HCT116 (cell line): ENCODE measurements at regions not wholly inside any gene's neighbourhood (a gene's known extent, or its start where the extent isn't known, plus 50 kb on each side); places are given as distances from the start of the nearest gene placed in this dataset.

Source experiments
- ATAC-seq: fragments of 200-7000 bp; cut with Tn5 transposase; 2 replicates; pipeline ENCODE4 v1.9.1; 2020; ENCODE audit warnings: mild to moderate bottlenecking, moderate library complexity
- BruUV-seq: library from RNA; stranded (reverse); fragments of 400-500 nt; replicated peaks from 2 replicates; lab custom pipeline; 2021; lab: Mats Ljungman, UMichigan
- CTCF ChIA-PET: fragments of 300-600 bp; sonication (Branson Sonifier 250); formaldehyde crosslinking; loops from one replicate; lab custom pipeline; 2021; ENCODE audit warnings: antibody characterized with exemption; lab: Charles Lee
- POLR2A ChIA-PET: fragments of 300-600, 350-600 bp; sonication (Branson Sonifier 250); formaldehyde crosslinking; loops from one replicate; lab custom pipeline; 2021; ENCODE audit warnings: antibody characterized with exemption; lab: Charles Lee
- RAD21 ChIA-PET, 2 experiments: fragments of 300-600 bp; sonication (Branson Sonifier 250); formaldehyde crosslinking; loops; one replicate each; lab custom pipeline; 2023; ENCODE audit warnings: low total read pairs in 2 of 2; ENCODE audit not compliant: uncharacterized antibody in 2 of 2, unreplicated experiment in 2 of 2, low non-redundant PET in 1 of 2; lab: Charles Lee
- DNase-seq: peaks from one replicate; pipeline ENCODE4 v3.0.0-alpha.2; 2010; ENCODE audit warnings: low read depth, low spot score
- H2AFZ ChIP-seq: fragments of 200-600 bp; shearing (Covaris generic), sonication (generic); 2 replicates; pipeline ENCODE4 v1.6.1; 2017; ENCODE audit warnings: low read depth, mixed run types, mixed read lengths, antibody characterized with exemption, low read length; ENCODE audit not compliant: poor library complexity, severe bottlenecking
- H3K27ac ChIP-seq: 2 replicates; pipeline ENCODE4 v1.5.1; 2012; ENCODE audit warnings: low read depth, low read length
- H3K27me3 ChIP-seq: fragments of 200-600 bp; sonication (generic); 2 replicates; pipeline ENCODE4 v1.6.1; 2016; ENCODE audit warnings: mixed run types, low read length, mixed read lengths; ENCODE audit not compliant: insufficient read depth
- H3K36me3 ChIP-seq, 2 experiments: fragments of 200-500 bp in 1 of 2; fragments of 200-600 bp in 1 of 2; sonication (Bioruptor generic) in 1 of 2; sonication (generic) in 1 of 2; 2 replicates each; pipeline versions ENCODE4 v1.5.1 to v1.6.1; 2014 to 2016; ENCODE audit warnings: low read length in 2 of 2, inconsistent platforms in 1 of 2, mixed read lengths in 1 of 2, mixed run types in 1 of 2; ENCODE audit not compliant: insufficient read depth in 2 of 2, control insufficient read depth in 1 of 2
- H3K4me1 ChIP-seq, 2 experiments: fragments of 200-600 bp in 1 of 2; sonication (generic) in 1 of 2; 2 replicates each; pipeline versions ENCODE4 v1.5.1 to v1.6.1; 2012 to 2017; ENCODE audit warnings: low read length in 2 of 2, inconsistent platforms in 1 of 2, mild to moderate bottlenecking in 1 of 2, mixed read lengths in 1 of 2, mixed run types in 1 of 2, moderate library complexity in 1 of 2; ENCODE audit not compliant: insufficient read depth in 2 of 2, control insufficient read depth in 1 of 2
- H3K4me2 ChIP-seq: fragments of 200-600 bp; sonication (generic); 2 replicates; pipeline ENCODE4 v1.6.1; 2017; ENCODE audit warnings: mixed run types, low read length, mixed read lengths
- H3K4me3 ChIP-seq, 2 experiments: fragments of 200-600 bp in 1 of 2; sonication (generic) in 1 of 2; replicated peaks in 1 of 2; 2 replicates each; pipeline ENCODE4 v1.5.1; 2011 to 2016; ENCODE audit warnings: low read length in 2 of 2, control low read depth in 1 of 2, low read depth in 1 of 2, mild to moderate bottlenecking in 1 of 2, mixed read lengths in 1 of 2, mixed run types in 1 of 2
- H3K79me2 ChIP-seq: fragments of 200-600 bp; sonication (generic); 2 replicates; pipeline ENCODE4 v1.6.1; 2017; ENCODE audit warnings: mild to moderate bottlenecking, mixed run types, low read length, moderate library complexity, mixed read lengths; ENCODE audit not compliant: insufficient read depth
- H3K9ac ChIP-seq: fragments of 200-600 bp; sonication (generic); 2 replicates; pipeline ENCODE4 v1.6.1; 2016; ENCODE audit warnings: low read length, mixed read lengths
- H3K9me2 ChIP-seq: fragments of 200-600 bp; sonication (generic), shearing (Covaris generic); 2 replicates; pipeline ENCODE4 v1.6.1; 2017; ENCODE audit warnings: mixed run types, mild to moderate bottlenecking, moderate library complexity; ENCODE audit not compliant: insufficient read depth
- H3K9me3 ChIP-seq, 2 experiments: fragments of 200-500 bp in 1 of 2; fragments of 200-600 bp in 1 of 2; sonication (Bioruptor generic) in 1 of 2; sonication (generic) in 1 of 2; 2 replicates each; pipeline ENCODE4 v1.6.1; 2014 to 2017; ENCODE audit warnings: low read length in 2 of 2, mixed read lengths in 2 of 2, inconsistent platforms in 1 of 2, low read depth in 1 of 2, mild to moderate bottlenecking in 1 of 2, mixed run types in 1 of 2, moderate library complexity in 1 of 2; ENCODE audit not compliant: control insufficient read depth in 1 of 2, insufficient read depth in 1 of 2
- H4K20me1 ChIP-seq: fragments of 200-600 bp; sonication (generic), shearing (Covaris generic); 2 replicates; pipeline ENCODE4 v1.6.1; 2017; ENCODE audit warnings: mixed run types, mild to moderate bottlenecking, moderate library complexity; ENCODE audit not compliant: insufficient read depth
- ATF3 ChIP-seq: IDR thresholded peaks from 2 replicates; pipeline ENCODE4 v1.6.1; 2012
- CBX3 ChIP-seq: IDR thresholded peaks from 2 replicates; pipeline ENCODE4 v1.6.1; 2012; ENCODE audit warnings: low read depth
- CEBPB ChIP-seq: IDR thresholded peaks from 2 replicates; pipeline ENCODE4 v1.6.1; 2012; ENCODE audit warnings: low read depth
- CTCF ChIP-seq, 3 experiments: fragments of 200-600 bp in 1 of 3; sonication (generic) in 1 of 3; IDR thresholded peaks in 2 of 3; conservative IDR thresholded peaks in 1 of 3; 2 replicates each; pipeline ENCODE4 v1.5.1; 2012 to 2017; ENCODE audit warnings: low read depth in 2 of 3, low read length in 2 of 3, antibody characterized with exemption in 1 of 3, borderline replicate concordance in 1 of 3, control low read depth in 1 of 3, mild to moderate bottlenecking in 1 of 3, mixed read lengths in 1 of 3, mixed run types in 1 of 3, moderate library complexity in 1 of 3; ENCODE audit not compliant: insufficient read depth in 1 of 3
- EGR1 ChIP-seq: IDR thresholded peaks from 2 replicates; pipeline ENCODE4 v1.6.1; 2012; ENCODE audit warnings: low read depth
- ELF1 ChIP-seq: IDR thresholded peaks from 2 replicates; pipeline ENCODE4 v1.6.1; 2012; ENCODE audit warnings: low read depth, borderline replicate concordance
- FOSL1 ChIP-seq: IDR thresholded peaks from 2 replicates; pipeline ENCODE4 v1.6.1; 2012; ENCODE audit warnings: low read depth
- JUND ChIP-seq: IDR thresholded peaks from 2 replicates; pipeline ENCODE4 v1.6.1; 2012
- POLR2A ChIP-seq: IDR thresholded peaks from 2 replicates; pipeline ENCODE4 v1.7.0; 2011; ENCODE audit warnings: borderline replicate concordance; ENCODE audit not compliant: insufficient read depth, insufficient read length; ENCODE audit errors: extremely low read depth
- POLR2AphosphoS5 ChIP-seq: IDR thresholded peaks from 2 replicates; pipeline ENCODE4 v1.6.1; 2011; ENCODE audit warnings: mild to moderate bottlenecking, low read depth, low read length, moderate library complexity
- RAD21 ChIP-seq: IDR thresholded peaks from 2 replicates; pipeline ENCODE4 v1.6.1; 2012; ENCODE audit warnings: low read depth, mild to moderate bottlenecking
- SIN3A ChIP-seq: IDR thresholded peaks from 2 replicates; pipeline ENCODE4 v1.6.1; 2012; ENCODE audit warnings: low read depth
- SRF ChIP-seq: IDR thresholded peaks from 2 replicates; pipeline ENCODE4 v1.6.1; 2012; ENCODE audit warnings: low read depth
- TCF7L2 ChIP-seq: IDR thresholded peaks from 2 replicates; pipeline ENCODE4 v1.7.0; 2011; ENCODE audit warnings: borderline replicate concordance, inconsistent platforms; ENCODE audit not compliant: insufficient read depth, insufficient read length; ENCODE audit errors: extremely low read depth
- YY1 ChIP-seq: IDR thresholded peaks from 2 replicates; pipeline ENCODE4 v1.6.1; 2011; ENCODE audit warnings: low read length, low read depth, moderate library complexity, mild to moderate bottlenecking; ENCODE audit not compliant: insufficient replicate concordance; ENCODE audit errors: extremely low read depth
- ZBTB33 ChIP-seq: IDR thresholded peaks from 2 replicates; pipeline ENCODE4 v1.6.1; 2011; ENCODE audit warnings: mild to moderate bottlenecking, low read length, moderate library complexity; ENCODE audit not compliant: insufficient replicate concordance; ENCODE audit errors: extremely low read depth
- ZFX ChIP-seq: fragments of 450-650 bp; IDR thresholded peaks from 2 replicates; pipeline ENCODE4 v1.6.1; 2017
- ZNF274 ChIP-seq: fragments of 200-500 bp; sonication (Bioruptor generic); IDR thresholded peaks from 2 replicates; pipeline ENCODE4 v1.6.1; 2014; ENCODE audit warnings: mild to moderate bottlenecking, low read depth, low read length, inconsistent platforms
- intact Hi-C: fragments of 100-400 bp; cut with micrococcal nuclease; formaldehyde crosslinking; loops from 2 replicates; pipeline ENCODE4 v1.10.0; 2022

- no peaks in the 10 kb centered on the region for H3K79me2 ChIP-seq
- H4K20me1 ChIP-seq = no peaks in the 10 kb centered on the region
- H3K36me3 ChIP-seq = no peaks in the 10 kb centered on the region
- intact Hi-C loops = no loop called here
- H3K27ac ChIP-seq = no peak overlapping the region
- DNase-seq (no peak), ATAC-seq (no peak)
- H3K27me3 ChIP-seq = no peaks in the 10 kb centered on the region
- no TSS peak for BruUV-seq
- ChIA-PET CTCF (no interaction called here), RAD21 (no interaction called here), POLR2A (no interaction called here)
- H3K9me3 ChIP-seq = no peaks in the 10 kb centered on the region
- no peak overlapping the region for H3K9ac ChIP-seq
- H2AFZ ChIP-seq = no peak overlapping the region
- no peaks in the 10 kb centered on the region for H3K4me1 ChIP-seq
- H3K4me3 ChIP-seq = no peak overlapping the region
- H3K9me2 ChIP-seq = no peaks in the 10 kb centered on the region
- no peak for TF ChIP-seq FOSL1
- TF ChIP-seq ELF1 = no peak
- TF ChIP-seq CEBPB = no peak
- TF ChIP-seq TCF7L2 = no peak
- no peak for TF ChIP-seq ATF3
- TF ChIP-seq RAD21 = no peak
- TF ChIP-seq JUND = no peak
- TF ChIP-seq ZBTB33 = no peak
- no peak for TF ChIP-seq EGR1
- TF ChIP-seq ZNF274 = no peak
- no peak for TF ChIP-seq SRF
- TF ChIP-seq POLR2AphosphoS5 = no peak
- TF ChIP-seq YY1 = no peak
- TF ChIP-seq ZFX = no peak
- no peak for TF ChIP-seq CBX3
- TF ChIP-seq CTCF (IDR thresholded peaks at IDR 0.05 in 2 of 3, conservative IDR thresholded peaks at IDR 0.05 in 1 of 3; ENCODE audit: borderline replicate concordance in 1 of 3, insufficient read depth in 1 of 3, low read depth in 2 of 3, low read length in 2 of 3) = no peak
- TF ChIP-seq SIN3A = no peak
- no peak for TF ChIP-seq POLR2A
- no peak overlapping the region for H3K4me2 ChIP-seq
Measured at GRCh38 chr9:4417578-4418325, 72.5 kb upstream of the SLC1A1 start.
